Epithelial cell of prostate (primary cell): ENCODE measurements at regions not wholly inside any gene's neighbourhood (a gene's known extent, or its start where the extent isn't known, plus 50 kb on each side); places are given as distances from the start of the nearest gene placed in this dataset.
A peak's percentile ranks its signal among the peaks of the same experiment; 100 is the strongest.
"Not testable (repeated sequence)": the region's sequence is repeated elsewhere in the genome, so short reads cannot be mapped to it uniquely, and the experiment has no call there.

Experiments used
- DNase-seq: peaks from one replicate; pipeline ENCODE4 v3.0.0-alpha.2; 2011; ENCODE audit warnings: low read depth, low spot score
- H3K27ac ChIP-seq: fragments of 450-650 bp; 2 replicates; pipeline ENCODE4 v1.5.1; 2017; ENCODE audit warnings: mild to moderate bottlenecking

GRCh38 chr3:75564427-75564826 is 99.7 kb upstream of the FRG2C start:
- H3K27ac ChIP-seq, DNase-seq: not testable (repeated sequence)

DNA sequence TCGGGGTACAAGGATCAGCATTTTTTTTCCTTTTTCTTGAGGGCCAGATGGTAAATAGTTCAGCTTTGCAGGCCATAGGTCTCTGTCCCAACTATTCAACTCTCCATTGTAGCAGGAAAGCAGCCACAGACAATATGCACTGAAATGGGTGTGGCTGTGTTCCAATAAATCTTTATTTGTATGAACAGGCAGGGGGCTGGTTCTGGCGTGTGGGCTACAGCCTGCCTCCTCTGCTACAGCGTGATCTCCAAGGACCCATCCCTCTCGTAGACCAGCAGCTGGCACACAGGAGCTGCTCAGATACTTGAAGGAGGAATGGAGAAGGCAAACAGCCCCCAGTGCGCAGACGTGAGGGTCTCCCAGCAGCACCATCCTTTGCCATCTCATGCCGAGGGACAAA is 91.8 kb upstream of the FRG2C start:
- not testable (repeated sequence) for DNase-seq, H3K27ac ChIP-seq

DNA sequence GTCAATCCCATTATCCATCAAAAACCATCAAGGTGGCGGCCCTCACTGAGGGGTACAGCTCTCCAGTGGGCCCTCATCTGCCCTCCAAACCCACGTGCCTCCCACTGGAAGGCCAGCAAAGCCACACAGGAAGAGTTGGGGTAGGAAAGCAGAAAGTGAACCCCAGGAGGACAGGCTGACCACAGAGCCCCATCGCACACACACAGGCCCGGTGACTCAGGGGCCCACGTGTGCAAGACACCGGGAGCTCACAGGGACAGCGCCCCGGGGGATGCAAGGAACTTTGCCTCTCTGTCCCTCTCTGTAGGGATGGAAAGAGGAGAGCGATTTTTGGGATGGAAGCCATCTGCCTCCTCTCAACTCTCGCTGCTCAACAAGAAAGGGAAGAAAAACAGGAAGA is 85.0 kb upstream of the FRG2C start:
- H3K27ac ChIP-seq, DNase-seq: not testable (repeated sequence)

- DNase-seq, H3K27ac ChIP-seq: not testable (repeated sequence)
Measured at GRCh38 chr3:75579536-75579935, 84.6 kb upstream of the FRG2C start.

- not testable (repeated sequence) for H3K27ac ChIP-seq, DNase-seq
Measured at GRCh38 chr3:75579981-75580782, 83.9 kb upstream of the FRG2C start.

- not testable (repeated sequence) for H3K27ac ChIP-seq, DNase-seq
Measured at GRCh38 chr3:75582536-75582935, 81.6 kb upstream of the FRG2C start.

DNA sequence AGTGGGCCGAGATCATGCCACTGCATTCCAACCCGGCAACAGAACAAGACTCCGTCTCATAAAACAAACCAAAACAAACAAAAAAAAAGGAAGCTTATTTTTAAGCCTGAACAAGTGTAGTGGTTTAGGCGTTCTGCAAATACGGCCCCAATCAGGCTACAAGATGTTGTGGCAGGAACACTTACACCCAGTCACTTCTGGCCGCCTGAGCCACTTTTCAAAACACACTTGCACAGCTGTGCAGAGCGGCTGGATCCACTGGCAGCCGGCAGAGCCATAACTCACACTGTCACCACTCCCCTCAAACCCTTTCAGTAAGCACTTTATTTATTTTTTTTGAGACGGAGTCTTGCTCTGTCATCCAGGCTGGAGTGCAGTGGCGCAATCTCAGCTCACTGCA is 81.0 kb upstream of the FRG2C start:
- not testable (repeated sequence) for DNase-seq, H3K27ac ChIP-seq

GRCh38 chr3:75587695-75588094 is 76.4 kb upstream of the FRG2C start:
- not testable (repeated sequence) for H3K27ac ChIP-seq, DNase-seq

DNA sequence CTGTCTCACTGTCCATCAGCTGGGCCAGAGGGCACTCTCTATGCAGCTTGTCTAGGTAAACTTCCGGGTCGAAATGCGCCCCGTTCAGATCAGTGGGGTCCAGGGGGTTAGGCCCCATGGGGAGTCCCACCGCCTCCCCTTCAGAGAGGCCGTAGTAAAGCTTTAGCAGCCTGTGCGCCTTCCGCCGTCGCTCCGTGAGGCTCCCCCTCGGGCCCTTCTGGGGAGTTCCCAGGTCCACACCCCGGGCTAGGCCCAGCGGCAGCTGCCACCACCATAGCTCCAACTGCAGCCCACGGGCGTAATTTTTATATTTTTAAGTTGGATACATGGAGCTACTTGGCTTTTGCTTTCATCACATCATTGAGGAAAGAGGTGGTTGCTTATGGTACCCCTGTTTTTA is 73.7 kb upstream of the FRG2C start:
- not testable (repeated sequence) for DNase-seq, H3K27ac ChIP-seq

- DNase-seq = peak; percentile 2
- not testable (repeated sequence) for H3K27ac ChIP-seq
Measured at GRCh38 chr3:75604286-75604934, 59.7 kb upstream of the FRG2C start.

DNA sequence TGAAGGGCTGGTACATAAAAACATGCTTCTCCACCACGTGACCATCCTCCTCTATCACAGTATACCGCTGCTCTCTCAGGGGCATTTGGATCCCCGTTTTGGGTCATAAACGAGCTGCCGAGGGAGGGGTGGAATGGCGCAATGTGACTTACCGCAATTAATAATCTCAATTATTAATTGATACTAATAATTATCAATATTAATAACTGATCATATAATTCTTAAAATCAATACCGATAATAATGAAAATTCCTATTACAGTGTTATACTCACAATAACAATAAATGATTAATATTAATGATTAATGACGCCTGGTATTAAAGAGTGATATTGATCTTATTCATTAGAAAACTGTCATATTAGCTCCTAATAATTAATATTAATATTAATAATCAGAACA is 56.1 kb upstream of the FRG2C start:
- not testable (repeated sequence) for H3K27ac ChIP-seq, DNase-seq

DNA sequence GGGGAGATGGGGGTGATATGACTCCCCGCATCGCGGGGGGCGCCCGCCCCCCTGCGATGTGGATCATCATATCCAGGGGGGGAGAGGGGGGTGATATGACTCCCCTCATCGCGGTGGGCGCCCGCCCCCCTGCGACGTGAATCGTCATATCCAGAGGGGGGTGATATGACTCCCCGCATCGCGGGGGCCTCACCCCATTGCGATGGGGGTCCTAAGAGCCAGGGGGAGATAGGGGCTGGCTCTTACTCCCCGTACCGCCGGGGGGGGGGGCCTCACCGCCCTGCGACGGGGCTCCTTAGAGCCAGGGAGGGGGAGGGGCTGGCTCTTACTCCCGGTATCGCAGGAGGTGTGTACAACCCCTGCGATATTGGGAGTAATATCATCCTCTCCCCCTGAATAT is 54.5 kb upstream of the FRG2C start:
- DNase-seq, H3K27ac ChIP-seq: not testable (repeated sequence)

DNA sequence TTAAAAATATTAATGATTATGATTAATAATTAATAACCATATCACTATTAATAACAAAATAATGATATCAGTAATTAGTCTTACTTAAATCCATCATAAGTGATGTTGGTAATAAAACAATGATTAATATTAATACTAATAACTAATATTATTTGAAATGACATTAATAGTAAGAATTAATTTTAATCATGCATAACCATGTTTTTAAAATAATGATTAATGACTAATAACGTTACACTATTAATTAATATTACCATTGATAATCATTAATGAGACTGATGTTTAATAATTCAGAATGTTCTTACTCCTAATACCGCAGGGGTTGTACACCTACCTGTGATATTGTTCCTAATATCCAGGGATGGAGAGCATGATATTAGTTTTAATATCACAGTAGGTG is 53.4 kb upstream of the FRG2C start:
- no peak overlapping the region for H3K27ac ChIP-seq
- DNase-seq = no peak

- not testable (repeated sequence) for H3K27ac ChIP-seq, DNase-seq
Measured at GRCh38 chr3:75611724-75612460, 52.2 kb upstream of the FRG2C start.
